HG03095 (cell line): ENCODE measurements at regions not wholly inside any gene's neighbourhood (a gene's known extent, or its start where the extent isn't known, plus 50 kb on each side); places are given as distances from the start of the nearest gene placed in this dataset.

Source experiments
- ATAC-seq: cut with Tn5 transposase; IDR thresholded peaks from one replicate; pipeline ENCODE4 v1.9.1; 2021; ENCODE audit warnings: moderate library complexity; ENCODE audit not compliant: unreplicated experiment

GRCh38 chr10:128604025-128604424 lies 477.8 kb upstream of the MKI67 start:
- no peak for ATAC-seq

GRCh38 chr10:128605180-128605579 lies 479.0 kb upstream of the MKI67 start:
- no peak for ATAC-seq

- ATAC-seq, result no peak
Measured at GRCh38 chr10:128606055-128606454, 479.8 kb upstream of the MKI67 start.

- no peak for ATAC-seq
Measured at GRCh38 chr10:128608791-128609190, 482.6 kb upstream of the MKI67 start.

GRCh38 chr10:128609460-128609859 lies 483.2 kb upstream of the MKI67 start:
- no peak for ATAC-seq

GRCh38 chr10:128610113-128610512 lies 483.9 kb upstream of the MKI67 start:
- ATAC-seq, result no peak

- no peak for ATAC-seq
Measured at GRCh38 chr10:128612195-128612594, 486.0 kb upstream of the MKI67 start.

- ATAC-seq, result no peak
Measured at GRCh38 chr10:128612631-128613030, 486.4 kb upstream of the MKI67 start.

GRCh38 chr10:128614016-128614605 lies 487.9 kb upstream of the MKI67 start:
- no peak for ATAC-seq

GRCh38 chr10:128614802-128615553 lies 488.8 kb upstream of the MKI67 start:
- no peak for ATAC-seq

- ATAC-seq, result no peak
Measured at GRCh38 chr10:128617532-128617931, 491.3 kb upstream of the MKI67 start.

GRCh38 chr10:128622706-128623105 lies 496.5 kb upstream of the MKI67 start:
- ATAC-seq, result no peak

GRCh38 chr10:128623776-128624175 lies 497.6 kb upstream of the MKI67 start:
- no peak for ATAC-seq

GRCh38 chr10:128624656-128625530 lies 498.7 kb upstream of the MKI67 start:
- no peak for ATAC-seq

- ATAC-seq, result no peak
Measured at GRCh38 chr10:128625926-128626325, 499.7 kb upstream of the MKI67 start.

GRCh38 chr10:128626397-128627000 lies 500.3 kb upstream of the MKI67 start:
- no peak for ATAC-seq

- ATAC-seq, result no peak
Measured at GRCh38 chr10:128627811-128628210, 501.6 kb upstream of the MKI67 start.

GRCh38 chr10:128628252-128628651 lies 502.0 kb upstream of the MKI67 start:
- no peak for ATAC-seq

GRCh38 chr10:128629111-128630096 lies 503.2 kb upstream of the MKI67 start:
- no peak for ATAC-seq

GRCh38 chr10:128630787-128631252 lies 504.6 kb upstream of the MKI67 start:
- no peak for ATAC-seq
